HEK293T (cell line): ENCODE measurements at regions not wholly inside any gene's neighbourhood (a gene's known extent, or its start where the extent isn't known, plus 50 kb on each side); places are given as distances from the start of the nearest gene placed in this dataset.

Experiments
- BHLHE40 ChIP-seq: fragments of 450-650 bp; IDR thresholded peaks from 2 replicates; pipeline ENCODE4 v1.6.1; 2016; ENCODE audit warnings: mild to moderate bottlenecking, moderate library complexity, borderline replicate concordance
- ELF4 ChIP-seq: fragments of 450-650 bp; IDR thresholded peaks from 2 replicates; pipeline ENCODE4 v1.6.1; 2017; ENCODE audit warnings: antibody characterized with exemption
- FOXA1 ChIP-seq: fragments of 450-650 bp; IDR thresholded peaks from 2 replicates; pipeline ENCODE4 v1.6.1; 2016; ENCODE audit warnings: mild to moderate bottlenecking
- FOXM1 ChIP-seq: fragments of 450-650 bp; IDR thresholded peaks from 2 replicates; pipeline ENCODE4 v1.6.1; 2017; ENCODE audit warnings: mild to moderate bottlenecking, borderline replicate concordance
- L3MBTL2 ChIP-seq: fragments of 450-650 bp; conservative IDR thresholded peaks from 2 replicates; pipeline ENCODE4 v1.6.1; 2016; ENCODE audit warnings: mild to moderate bottlenecking
- NFRKB ChIP-seq: fragments of 450-650 bp; IDR thresholded peaks from 2 replicates; pipeline ENCODE4 v1.6.1; 2016; ENCODE audit warnings: mild to moderate bottlenecking, moderate library complexity
- SP1 ChIP-seq: fragments of 450-650 bp; IDR thresholded peaks from 2 replicates; pipeline ENCODE4 v1.6.1; 2017
- SUZ12 ChIP-seq: fragments of 450-650 bp; IDR thresholded peaks from 2 replicates; pipeline ENCODE4 v1.6.1; 2016; ENCODE audit warnings: mild to moderate bottlenecking
- TF ChIP-seq, protein P1 (sequence below): fragments of 450-650 bp; IDR thresholded peaks from 2 replicates; pipeline ENCODE4 v1.6.1; 2016

DNA sequence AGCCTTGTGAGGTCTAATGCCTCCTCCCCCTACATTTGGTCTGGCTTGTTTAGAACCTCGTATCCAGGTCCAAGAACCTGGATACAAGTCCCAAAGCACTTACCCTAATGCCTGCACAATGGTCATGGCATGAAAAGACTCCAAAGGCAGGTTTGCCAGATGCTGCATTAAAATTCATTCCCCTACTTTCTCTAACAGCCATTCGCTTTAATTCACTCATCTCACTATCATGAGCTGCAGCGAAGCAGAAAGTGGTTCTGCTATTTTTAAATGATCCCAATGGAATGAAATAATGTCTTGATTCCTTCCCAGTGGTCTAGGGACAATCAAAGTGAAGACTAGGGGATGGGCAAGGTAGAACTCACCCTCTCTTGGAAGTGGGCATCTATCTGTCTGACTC, 72.5 kb upstream of the MAX start:
- TF ChIP-seq SUZ12: no peak
- no peak for TF ChIP-seq FOXA1
- no peak for TF ChIP-seq ELF4
- TF ChIP-seq, protein P1, sequence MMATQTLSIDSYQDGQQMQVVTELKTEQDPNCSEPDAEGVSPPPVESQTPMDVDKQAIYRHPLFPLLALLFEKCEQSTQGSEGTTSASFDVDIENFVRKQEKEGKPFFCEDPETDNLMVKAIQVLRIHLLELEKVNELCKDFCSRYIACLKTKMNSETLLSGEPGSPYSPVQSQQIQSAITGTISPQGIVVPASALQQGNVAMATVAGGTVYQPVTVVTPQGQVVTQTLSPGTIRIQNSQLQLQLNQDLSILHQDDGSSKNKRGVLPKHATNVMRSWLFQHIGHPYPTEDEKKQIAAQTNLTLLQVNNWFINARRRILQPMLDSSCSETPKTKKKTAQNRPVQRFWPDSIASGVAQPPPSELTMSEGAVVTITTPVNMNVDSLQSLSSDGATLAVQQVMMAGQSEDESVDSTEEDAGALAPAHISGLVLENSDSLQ: no peak
- no peak for TF ChIP-seq SP1
- TF ChIP-seq FOXM1: no peak
- TF ChIP-seq BHLHE40: no peak
- TF ChIP-seq NFRKB: no peak
- TF ChIP-seq L3MBTL2: no peak
